Right lobe of liver (tissue), 6 donors: ENCODE measurements at regions not wholly inside any gene's neighbourhood (a gene's known extent, or its start where the extent isn't known, plus 50 kb on each side); places are given as distances from the start of the nearest gene placed in this dataset.

Source experiments
- ATAC-seq, 4 donors: fragments of 200-7000 bp; cut with Tn5 transposase; one replicate each; pipeline ENCODE4 v1.9.1; 2020; ENCODE audit warnings: mild to moderate bottlenecking in 4 of 4, moderate library complexity in 4 of 4
- DNase-seq, 3 donors: peaks; one replicate each; pipeline ENCODE4 v3.0.0-alpha.2; 2020
- H3K27ac ChIP-seq, 3 donors: fragments of 200-600 bp; one replicate each; pipeline ENCODE4 v1.8.0; 2022
- H3K27me3 ChIP-seq, 2 donors: fragments of 200-600 bp; one replicate each; pipeline ENCODE4 v1.8.0; 2022
- H3K36me3 ChIP-seq, 4 donors: fragments of 200-600 bp; sonication (generic) in 1 of 4; one replicate each; pipeline versions ENCODE4 v1.5.1 to v1.8.0; 2017 to 2022; ENCODE audit warnings: control low read depth in 1 of 4
- H3K4me1 ChIP-seq, 4 donors: fragments of 200-600 bp; sonication (generic) in 1 of 4; one replicate each; pipeline versions ENCODE4 v1.5.1 to v1.8.0; 2017 to 2022; ENCODE audit warnings: control low read depth in 1 of 4
- H3K4me3 ChIP-seq, 3 donors: fragments of 200-600 bp; one replicate each; pipeline ENCODE4 v1.8.0; 2022
- H3K9me3 ChIP-seq, 4 donors: fragments of 200-600 bp; sonication (generic) in 1 of 4; one replicate each; pipeline versions ENCODE4 v1.5.1 to v1.8.0; 2017 to 2022; ENCODE audit warnings: control low read depth in 1 of 4
- CTCF ChIP-seq, 4 donors: fragments of 200-600 bp in 3 of 4; fragments of 450-650 bp in 1 of 4; IDR thresholded peaks; one replicate each; pipeline versions ENCODE4 v1.5.1 to v1.8.0; 2016 to 2022; ENCODE audit warnings: antibody characterized with exemption in 4 of 4, mild to moderate bottlenecking in 2 of 4
- POLR2A ChIP-seq: fragments of 450-650 bp; IDR thresholded peaks from one replicate; pipeline ENCODE4 v1.6.1; 2017; ENCODE audit warnings: antibody characterized with exemption, mild to moderate bottlenecking
- WGBS: methylation state at CpG from one replicate; pipeline ENCODE4 v1.1.6; 2018; ENCODE audit warnings: low coverage, low lambda C conversion rate; ENCODE audit not compliant: insufficient coverage; ENCODE audit errors: missing lambda C conversion rate; 5-methylcytosine and 5-hydroxymethylcytosine counted together
- intact Hi-C, 2 donors: fragments of 100-400 bp; cut with DNase I; formaldehyde crosslinking; loops; one replicate each; pipeline versions ENCODE4 v1.11.2 to v1.14.1; 2022
- donor health status: DM: no; HTN: yes; CAD: no.
- donor health status: DM: no; HTN: no; CAD: no.
- donor health status: DM: no; HTN: no; CAD: no.
- donor health status: DM: no; HTN: yes; CAD: no.
- donor health status: DM: no; HTN: yes; CAD: no.

GRCh38 chr2:67142071-67142470 lies 255.1 kb upstream of the ETAA1 start:
- intact Hi-C loops: no loop called here
- no peak for TF ChIP-seq CTCF (IDR thresholded peaks at IDR 0.05)
- Histone ChIP-seq H3K27me3 (no peaks in the 10 kb centered on the region), H3K4me1 (no peaks in the 10 kb centered on the region), H3K27ac (no peak overlapping the region), H3K36me3 (no peaks in the 10 kb centered on the region), H3K4me3 (no peak overlapping the region), H3K9me3 (no peaks in the 10 kb centered on the region)
- no peak for DNase-seq
- WGBS: 14% methylated on average over 1 of the region's 1 CpG
- ATAC-seq: no peak

- no peak for TF ChIP-seq CTCF (IDR thresholded peaks at IDR 0.05)
- no peak for TF ChIP-seq POLR2A
- DNase-seq (no peak), ATAC-seq (no peak)
- WGBS: 50% methylated on average over 2 of the region's 2 CpGs
- Histone ChIP-seq H3K27ac (no peak overlapping the region), H3K4me1 (no peaks in the 10 kb centered on the region), H3K36me3 (no peaks in the 10 kb centered on the region), H3K9me3 (no peaks in the 10 kb centered on the region), H3K4me3 (no peak overlapping the region), H3K27me3 (no peaks in the 10 kb centered on the region)
- intact Hi-C loops: no loop called here
Observed at GRCh38 chr2:67142741-67143140, 254.4 kb upstream of the ETAA1 start.

DNA sequence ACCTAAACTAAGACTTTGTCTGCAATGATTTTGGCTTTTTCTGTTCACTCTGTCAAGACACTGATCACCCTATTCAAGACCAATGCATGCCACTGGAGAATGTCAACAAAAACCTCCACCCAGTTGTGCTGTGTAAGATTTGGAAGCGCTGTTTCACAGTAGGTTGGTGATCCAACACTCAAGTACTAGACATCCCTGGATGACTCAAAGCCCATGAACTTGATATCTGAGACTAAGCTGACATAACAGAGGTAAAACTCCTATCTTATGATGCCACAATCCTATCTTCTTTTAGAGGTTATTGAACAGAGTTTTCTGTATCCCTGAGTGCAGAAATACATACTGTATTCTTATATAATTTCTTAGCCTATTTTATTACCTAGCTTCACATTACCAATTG lies 251.3 kb upstream of the ETAA1 start:
- WGBS: 71% methylated on average over 1 of the region's 1 CpG
- no peak for ATAC-seq
- no peak for DNase-seq
- Histone ChIP-seq H3K4me3 (no peak overlapping the region), H3K36me3 (no peaks in the 10 kb centered on the region), H3K27ac (no peak overlapping the region), H3K27me3 (no peaks in the 10 kb centered on the region), H3K4me1 (no peaks in the 10 kb centered on the region), H3K9me3 (no peaks in the 10 kb centered on the region)
- no peak for TF ChIP-seq CTCF (IDR thresholded peaks at IDR 0.05)
- no peak for TF ChIP-seq POLR2A
- intact Hi-C loops: no loop called here

DNA sequence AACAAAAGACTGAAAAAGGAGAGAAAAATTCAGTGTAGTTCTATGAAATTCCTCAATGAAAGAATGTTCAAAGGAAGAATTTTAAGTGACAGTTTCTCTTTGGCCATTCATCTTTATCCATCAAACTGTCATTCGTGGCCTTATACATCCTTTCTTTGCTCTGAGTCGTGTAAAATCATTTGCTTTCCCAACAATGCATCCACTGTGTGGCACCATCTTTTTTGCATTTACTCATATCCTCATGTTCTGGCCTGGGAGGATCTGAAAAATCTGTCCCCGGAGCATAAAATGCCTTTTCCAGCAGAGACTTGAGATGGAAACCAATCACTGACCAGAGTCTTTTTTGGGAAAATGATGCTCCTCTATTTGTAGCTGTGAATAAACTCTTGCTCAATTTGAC lies 240.3 kb upstream of the ETAA1 start:
- intact Hi-C loops: no loop called here
- Histone ChIP-seq H3K9me3 (no peaks in the 10 kb centered on the region), H3K36me3 (no peaks in the 10 kb centered on the region), H3K4me3 (no peak overlapping the region), H3K27ac (no peak overlapping the region), H3K4me1 (no peaks in the 10 kb centered on the region), H3K27me3 (no peaks in the 10 kb centered on the region)
- no peak for DNase-seq
- 82% methylated on average over 3 of the region's 3 CpGs for WGBS
- TF ChIP-seq CTCF (IDR thresholded peaks at IDR 0.05) (no peak), POLR2A (no peak)
- no peak for ATAC-seq

DNA sequence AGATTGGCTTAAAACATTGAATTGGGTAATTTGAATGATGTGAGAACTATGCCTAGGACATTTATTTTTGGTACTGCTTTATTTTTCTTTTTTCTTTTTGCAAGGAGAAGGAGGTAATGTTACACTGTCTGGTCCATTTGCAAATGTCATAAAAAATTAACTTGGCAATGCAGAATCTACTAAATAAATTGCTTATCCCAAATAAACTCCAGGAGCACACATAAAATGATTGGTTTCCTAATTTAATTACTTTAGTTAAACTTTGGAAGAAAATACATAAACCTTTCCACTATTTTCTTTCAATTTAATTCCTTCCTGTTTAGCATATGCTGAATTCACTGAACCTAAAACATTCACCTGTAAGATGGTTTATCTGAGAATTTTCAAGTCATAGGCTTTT lies 238.4 kb upstream of the ETAA1 start:
- no peak for TF ChIP-seq CTCF (IDR thresholded peaks at IDR 0.05)
- TF ChIP-seq POLR2A: no peak
- ATAC-seq (no peak), DNase-seq (no peak)
- intact Hi-C loops: no loop called here
- no peaks in the 10 kb centered on the region for H3K4me1 ChIP-seq
- H3K4me3 ChIP-seq: no peak overlapping the region
- no peak overlapping the region for H3K27ac ChIP-seq
- no peaks in the 10 kb centered on the region for H3K36me3 ChIP-seq
- no peaks in the 10 kb centered on the region for H3K27me3 ChIP-seq
- no peaks in the 10 kb centered on the region for H3K9me3 ChIP-seq
